ENCODE measurements at regions not wholly inside any gene's neighbourhood (a gene's known extent, or its start where the extent isn't known, plus 50 kb on each side); places are given as distances from the start of the nearest gene placed in this dataset.

DNA sequence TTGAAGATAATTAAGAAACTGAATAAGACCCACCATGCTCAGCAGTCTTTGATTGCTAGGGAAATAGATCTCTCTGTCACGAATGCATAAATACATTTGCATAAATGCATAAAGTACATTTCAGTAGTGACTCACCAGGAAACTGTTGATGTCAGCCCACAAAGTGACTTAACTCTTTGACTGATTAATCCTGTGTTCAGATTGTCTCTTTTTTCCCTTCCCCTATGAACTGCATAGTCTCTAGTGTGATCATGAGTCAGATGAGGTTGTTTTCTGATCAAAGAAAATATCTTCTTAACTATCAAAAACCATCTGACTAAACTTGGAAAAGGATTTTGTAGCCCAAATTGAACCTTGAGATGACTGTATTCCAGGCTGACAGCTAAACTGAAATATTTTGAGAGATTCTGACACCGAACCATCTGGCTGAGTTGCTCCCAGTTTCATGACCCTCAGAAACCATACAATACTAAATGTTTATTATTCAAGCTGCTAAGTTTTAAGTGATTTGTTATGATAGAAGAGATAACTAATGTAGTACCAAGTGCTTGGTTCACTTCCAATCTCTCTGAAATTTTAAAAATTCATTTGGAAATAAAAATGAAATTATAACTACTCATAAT, 1381.5 kb upstream of the AGA start:
- peak; percentile 4 for DNase-seq

DNA sequence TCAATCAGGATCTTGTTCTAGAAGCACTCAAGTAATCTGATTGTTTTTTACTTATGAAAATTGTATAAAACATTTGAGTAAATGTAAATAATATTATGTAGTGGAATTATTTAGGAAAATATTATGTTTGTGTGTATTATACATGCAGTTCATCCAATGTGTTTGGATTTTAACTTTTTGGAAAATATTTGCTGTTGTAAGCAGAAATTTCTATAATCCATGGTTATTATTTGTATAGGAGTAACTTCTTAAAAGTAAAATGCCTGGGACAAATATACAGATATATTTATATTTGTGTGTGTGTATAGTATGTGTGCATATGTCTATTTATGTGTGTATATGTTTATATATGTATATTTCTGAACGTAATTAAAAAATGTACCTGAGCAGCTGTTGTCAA, 1394.6 kb upstream of the AGA start:
- DNase-seq, result no peak

DNA sequence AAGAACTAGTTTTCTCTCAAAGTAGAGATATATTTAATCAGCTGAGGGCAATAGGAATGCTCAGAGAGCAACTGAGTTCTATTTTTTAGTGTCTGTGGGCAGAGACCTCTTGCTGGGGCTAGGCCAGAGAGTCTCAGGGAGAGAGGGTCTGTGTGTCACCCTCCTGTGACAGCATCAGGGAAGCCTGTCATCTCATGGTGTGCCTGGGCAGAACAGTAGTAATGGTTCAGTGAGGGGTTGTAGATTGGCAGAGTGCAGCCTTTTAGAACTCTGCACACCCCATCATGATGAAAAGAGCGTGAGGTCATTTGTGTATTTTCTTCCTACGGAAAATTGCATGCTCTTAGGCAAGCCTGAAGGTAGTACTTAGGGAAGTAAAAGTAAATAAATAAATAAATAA, 1396.5 kb upstream of the AGA start:
- DNase-seq, result no peak

DNA sequence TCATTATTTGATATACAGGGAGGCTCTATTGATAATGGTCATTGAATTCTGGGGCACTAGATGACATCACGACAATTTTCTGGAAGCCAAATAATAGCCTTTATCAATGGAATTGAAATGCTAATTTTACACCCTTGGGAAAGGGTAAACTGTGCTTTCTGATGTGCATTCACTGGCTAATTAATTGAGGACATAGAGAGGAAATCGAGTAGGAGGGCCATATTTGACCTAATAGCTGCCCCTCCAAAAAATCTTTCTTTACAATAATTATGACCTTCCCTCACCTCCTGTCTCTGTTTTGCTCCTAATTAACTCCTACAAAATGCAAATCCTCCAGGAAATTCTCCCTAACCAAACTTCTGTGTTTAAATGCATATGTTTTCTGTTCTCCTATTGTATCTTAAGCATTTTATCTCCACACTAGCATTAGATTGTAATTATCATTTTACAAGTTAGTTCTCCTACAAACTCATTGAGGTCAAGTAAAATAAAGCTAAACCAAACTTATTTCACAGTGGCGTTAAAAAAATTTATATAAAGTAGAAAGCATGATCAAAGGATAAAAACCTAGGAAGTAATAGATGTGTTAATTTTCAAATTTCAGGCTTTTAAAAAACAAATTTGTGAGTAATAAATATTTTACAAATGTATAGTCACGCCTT, 1414.0 kb upstream of the AGA start:
- DNase-seq, result no peak

DNA sequence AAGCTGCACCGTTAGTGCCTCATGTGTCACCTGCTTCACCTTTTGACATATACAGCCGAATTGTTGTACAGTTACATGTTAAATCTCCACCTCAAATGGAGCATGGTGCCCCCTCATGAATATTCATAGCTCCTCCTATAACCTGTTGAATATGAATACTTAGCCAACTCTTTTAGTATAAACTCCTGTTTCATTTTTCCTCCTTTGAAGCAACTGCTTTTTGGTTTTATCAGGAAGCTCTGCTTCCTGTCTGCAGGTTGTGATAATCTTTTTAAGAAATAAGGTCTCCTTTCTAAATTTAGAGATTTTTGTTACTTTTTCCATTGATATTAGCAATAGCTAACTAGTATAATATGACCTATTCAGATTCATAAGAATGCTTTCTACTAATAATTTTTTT, 1429.2 kb upstream of the AGA start:
- no peak for DNase-seq

DNA sequence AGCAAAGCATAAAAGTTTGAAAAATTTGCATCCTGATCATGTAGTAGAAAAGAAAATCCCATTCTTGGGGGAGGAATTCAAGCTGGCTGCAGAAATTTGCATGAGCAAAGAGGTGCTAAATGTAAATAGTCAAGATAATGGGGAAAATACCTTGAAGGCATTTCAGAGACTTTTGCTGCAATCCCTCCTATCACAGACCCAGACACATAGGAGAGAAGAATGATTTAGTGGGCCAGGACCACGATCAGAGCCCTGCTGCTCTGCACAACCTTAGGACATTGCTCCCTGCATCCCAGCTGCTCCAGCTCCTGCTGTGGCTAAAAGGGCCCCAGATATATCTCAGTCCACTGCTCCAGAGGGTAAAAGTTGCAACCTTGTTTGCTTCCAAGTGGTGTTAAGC, 1439.7 kb upstream of the AGA start:
- no peak for DNase-seq

DNA sequence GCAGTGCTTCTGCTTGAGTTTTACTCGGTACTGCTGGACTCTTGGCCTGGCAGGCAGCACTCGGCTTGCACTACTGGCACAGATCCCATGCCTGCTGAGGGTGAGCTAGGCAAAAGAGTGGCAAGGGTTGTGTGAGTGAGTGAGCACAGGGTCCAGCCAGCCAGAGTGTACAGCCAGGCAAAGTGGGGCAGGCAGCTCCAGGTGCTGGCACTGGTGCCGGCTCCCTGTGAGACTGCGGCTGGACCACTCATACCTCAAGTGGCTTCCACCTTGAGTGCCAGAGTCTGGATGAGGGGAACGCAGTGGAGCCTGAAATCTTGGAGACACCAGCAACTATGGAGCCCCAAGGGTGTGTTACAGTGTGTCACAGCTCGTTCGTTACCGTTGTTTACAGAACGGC, 1451.9 kb upstream of the AGA start:
- no peak for DNase-seq

DNA sequence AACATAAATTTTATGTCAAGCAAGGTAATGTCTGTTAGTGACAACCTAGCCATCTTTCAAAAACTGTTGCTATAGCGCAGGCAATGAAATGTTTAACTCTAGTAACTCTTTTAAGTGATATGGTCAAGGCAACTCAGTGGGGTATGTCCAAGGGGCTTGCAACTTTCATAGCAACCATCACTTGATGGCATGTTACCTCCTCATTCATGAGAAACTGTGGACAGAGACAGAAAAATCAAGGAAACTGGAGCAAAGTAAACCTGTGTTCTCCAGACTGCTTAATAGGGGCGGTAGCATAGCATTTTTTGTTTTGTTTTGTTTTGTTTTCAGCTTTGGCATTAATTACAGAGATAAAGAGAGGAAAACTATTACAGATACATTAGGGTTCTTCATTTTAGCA, 1456.8 kb upstream of the AGA start:
- DNase-seq, result no peak

DNA sequence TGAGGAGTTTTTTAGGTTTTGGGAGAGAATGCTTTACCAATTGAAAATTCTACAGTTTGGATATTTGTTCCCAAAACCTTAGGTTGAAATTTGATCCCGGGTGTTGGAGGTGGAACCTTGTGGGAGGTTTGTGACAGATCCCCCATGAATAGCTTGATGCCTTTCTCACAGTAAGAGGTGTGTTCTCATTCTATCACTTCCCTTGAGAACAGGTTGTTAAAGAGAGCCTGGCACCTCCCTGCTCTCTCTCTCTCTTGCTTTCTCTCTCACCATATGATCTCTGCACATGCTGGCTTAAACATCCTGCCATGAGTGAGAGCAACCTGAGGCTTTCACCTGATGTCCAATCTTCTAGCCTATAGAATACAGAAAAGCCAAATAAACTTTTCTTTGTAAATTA, 1475.5 kb upstream of the AGA start:
- DNase-seq, result no peak

DNA sequence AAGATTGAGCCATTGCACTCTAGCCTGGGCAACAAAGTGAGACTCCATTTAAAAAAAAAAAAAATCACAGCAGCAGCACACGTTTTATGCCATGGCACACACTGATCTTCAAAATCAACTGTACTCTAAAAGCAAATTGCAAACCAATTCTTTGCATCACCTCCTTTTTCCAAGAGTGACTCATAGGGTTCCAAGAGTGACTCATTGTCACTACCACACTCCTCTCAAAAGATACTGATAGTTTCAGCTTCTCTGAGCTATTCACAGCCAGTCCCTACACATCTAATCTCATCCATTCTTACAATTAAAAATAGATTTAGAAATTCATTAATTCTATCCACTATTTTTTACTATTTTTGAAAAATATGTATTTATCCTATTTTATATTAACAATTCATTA, 1494.9 kb upstream of the AGA start:
- DNase-seq, result no peak

DNA sequence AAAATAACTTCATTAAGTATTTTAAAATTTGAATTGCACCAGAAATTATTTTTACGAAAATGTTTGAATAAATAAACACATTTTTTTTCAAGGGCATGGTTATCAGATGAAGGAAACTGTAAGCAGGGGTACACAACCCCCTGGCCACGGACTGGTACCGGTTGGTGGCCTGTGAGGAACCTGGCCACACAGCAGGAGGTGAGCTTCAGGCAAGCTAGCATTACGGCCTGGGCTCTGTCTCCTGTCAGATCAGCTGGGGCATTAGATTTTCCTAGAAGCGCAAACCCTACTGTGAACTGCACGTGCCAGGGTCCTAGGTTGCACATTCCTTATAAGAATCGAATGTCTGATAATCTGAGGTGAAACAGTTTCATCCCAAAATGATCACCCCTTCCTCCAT, 1499.7 kb upstream of the AGA start:
- DNase-seq, result no peak

DNA sequence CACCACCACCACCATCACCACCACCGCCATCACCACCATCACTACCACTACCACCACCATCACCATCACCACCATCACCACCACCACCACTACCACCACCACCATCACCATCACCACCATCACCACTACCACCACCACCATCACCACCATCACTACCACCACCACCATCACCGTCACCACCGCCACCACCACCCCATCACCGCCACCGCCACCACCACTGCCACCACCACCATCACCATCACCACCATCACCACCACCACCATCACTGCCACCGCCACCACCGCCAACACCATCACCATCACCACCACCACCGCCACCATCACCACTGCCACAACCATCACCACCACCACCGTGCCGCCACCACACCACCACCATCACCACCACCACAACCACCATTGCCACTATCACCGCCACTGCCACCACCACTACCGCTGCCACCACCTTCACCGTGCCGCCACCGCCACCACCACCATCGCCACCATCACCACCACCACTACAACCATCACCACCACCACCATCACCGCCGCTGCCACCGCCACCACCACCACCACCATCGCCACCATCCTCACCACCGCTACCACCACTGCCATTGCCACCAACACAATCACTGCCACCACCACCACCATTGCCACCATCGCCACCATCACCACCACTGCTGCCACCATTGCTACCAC, 1511.3 kb upstream of the AGA start:
- DNase-seq, result no peak

DNA sequence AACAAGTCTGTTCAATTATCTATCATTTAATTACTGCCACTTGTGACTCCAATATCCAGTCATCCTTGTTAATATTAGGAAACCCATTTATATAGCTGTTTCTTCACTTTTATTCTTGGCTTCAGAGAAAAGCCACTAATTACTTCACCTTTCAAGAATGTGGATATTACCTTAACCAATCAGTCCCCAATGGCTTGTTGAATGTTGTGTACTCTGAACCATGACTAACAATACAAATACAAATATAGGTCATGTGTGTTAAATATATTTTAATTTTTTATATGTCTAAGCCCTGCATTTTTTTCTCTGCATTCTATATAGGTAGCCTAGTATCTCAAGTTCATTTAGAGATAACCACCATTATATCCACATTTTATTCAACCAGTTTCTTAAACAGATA, 1513.4 kb upstream of the AGA start:
- no peak for DNase-seq

DNA sequence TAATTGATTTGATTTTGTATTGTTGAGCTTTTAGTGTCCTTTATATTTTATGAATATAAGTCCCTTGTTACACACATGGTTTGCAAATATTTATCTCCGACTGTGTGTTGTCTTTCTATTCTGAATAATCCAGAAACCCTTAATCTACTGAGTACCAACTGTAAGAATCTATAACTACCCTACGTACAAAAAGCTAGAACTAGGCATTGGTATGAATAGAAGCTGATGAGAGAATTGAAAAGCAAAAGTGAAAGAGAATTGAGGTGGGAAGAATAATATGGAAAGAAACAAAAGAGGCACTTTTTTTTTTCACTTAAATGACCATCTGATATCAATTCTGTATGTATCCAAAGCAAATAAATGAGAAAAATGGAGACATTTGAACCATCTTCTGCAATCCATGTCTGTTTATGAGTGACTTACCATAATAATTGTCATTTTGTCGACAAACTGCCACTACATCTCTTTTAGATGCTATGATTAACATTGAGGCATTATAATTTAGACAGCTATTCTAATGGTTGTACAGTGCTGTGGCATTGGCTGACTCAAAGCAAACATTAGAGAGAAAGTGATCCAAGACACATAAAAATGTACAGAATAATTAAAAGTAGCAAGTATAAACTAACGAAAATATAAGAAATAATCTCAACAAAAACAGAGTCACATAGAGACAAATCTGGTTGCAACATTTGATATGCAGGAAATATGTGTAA, 1516.6 kb upstream of the AGA start:
- no peak for DNase-seq

DNA sequence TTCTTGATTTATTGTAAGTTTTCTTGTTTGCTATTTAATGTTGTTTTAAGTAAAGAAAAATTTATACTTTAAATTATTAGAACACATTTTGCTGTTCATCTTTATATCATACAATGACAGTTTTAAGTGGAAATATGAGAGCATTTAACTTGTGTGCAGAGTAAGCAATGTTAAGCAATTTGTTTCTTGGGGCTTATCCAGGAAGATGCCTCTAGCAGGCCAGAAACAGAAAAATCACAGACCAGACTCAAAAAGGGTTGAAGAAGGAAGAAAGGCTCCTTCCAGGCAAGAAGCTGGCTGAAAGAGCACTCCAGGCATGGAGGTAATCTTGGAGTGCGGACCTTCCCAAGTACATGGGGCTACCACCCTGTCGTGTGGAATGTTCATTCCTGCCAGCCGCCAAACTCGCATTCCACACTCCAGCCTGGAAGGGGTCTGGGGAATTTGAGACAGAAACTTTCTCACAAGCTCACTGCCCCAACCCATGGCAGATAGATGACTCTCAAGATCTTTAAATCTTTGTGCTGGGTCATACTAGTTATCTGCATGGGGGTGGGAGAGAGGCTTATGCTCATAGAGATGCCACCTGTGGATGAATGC, 1521.3 kb upstream of the AGA start:
- DNase-seq, result no peak

DNA sequence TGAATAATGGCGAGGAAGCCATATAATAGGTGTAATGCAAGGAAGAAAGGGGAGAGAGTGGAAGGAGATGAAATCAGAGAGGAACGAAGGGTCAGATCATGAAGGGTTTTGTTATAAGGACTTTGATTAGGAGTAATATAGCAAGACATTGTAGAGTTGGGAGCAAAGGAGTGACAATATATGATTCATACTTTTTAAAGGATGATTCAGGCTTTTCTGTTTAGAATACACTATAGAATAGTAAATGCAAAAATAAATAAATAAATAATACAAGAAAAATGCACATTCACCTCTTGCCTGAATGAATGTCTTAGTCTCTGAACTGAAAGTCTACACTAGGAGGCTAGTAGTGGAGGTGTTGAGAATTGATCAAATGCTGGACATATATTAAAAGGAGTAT, 1524.4 kb upstream of the AGA start:
- DNase-seq, result no peak

DNA sequence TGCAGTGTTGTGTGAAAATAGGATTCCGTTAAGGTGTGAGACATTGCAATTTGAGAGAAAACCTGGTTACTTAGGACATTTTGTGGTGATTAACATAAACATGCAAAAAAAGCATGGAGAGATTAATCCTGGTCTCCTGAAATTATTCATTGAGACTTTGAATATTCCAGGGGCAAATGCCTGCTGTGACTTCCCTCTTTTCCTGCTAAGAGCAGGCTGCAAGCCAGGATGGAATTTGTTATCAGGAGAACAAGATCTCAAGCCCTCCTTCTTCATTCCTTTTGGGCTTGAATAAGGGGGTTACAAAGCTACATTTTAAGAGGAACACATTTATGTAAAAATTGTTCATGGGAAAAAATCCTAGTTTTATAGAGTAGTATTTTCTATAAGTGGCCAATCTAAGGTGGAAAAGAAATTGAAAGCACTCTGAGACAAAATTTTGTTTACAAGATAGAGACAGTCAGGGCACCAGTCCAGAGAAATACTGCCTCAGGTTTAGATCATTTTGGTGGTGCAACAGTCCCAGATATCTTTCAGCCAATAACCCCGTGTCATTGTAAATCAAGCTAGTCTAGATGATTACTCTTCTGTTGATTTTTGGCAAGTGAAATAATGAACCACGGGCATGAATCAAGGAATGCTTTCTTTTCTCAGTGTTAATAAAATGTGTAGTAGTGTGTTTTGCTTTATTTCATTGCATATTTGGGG, 1528.3 kb upstream of the AGA start:
- DNase-seq, result no peak

DNA sequence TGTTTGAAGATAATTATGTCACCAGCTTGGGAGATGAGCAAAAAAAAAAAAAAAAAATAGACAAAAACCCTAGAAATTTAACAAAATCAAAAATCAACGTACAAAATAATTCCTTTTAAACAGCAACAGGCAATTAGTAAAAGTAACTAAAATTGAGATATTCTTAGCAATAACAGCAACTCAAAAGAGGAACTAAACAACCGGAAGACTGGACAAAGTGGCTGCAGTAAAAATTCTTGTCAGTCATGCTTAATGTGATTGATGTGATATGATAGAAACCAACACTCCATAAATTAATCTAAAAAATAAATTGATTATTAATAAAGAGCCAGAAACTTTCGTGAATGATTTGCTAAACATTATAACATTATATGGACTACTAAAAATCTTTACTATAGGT, 1534.6 kb upstream of the AGA start:
- DNase-seq, result no peak

DNA sequence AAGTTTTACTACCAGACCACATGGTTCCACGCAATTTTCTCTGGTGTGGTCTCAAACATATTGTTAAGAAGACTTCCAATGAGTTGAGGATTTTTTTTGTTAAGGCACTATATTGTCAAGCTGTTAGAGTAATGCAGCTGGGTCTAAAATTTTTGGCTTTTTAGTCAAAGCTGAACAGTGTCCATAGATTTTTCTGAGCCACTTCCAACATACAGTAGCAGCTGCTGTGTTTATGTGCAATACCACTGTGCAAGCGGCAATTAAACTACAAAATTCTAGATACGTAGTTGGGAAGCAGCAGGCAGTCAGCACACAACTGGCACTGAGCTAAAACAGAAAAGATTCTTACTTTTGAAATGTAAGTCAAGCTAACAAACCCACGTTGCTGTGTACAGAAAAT, 1551.1 kb upstream of the AGA start:
- DNase-seq, result no peak

DNA sequence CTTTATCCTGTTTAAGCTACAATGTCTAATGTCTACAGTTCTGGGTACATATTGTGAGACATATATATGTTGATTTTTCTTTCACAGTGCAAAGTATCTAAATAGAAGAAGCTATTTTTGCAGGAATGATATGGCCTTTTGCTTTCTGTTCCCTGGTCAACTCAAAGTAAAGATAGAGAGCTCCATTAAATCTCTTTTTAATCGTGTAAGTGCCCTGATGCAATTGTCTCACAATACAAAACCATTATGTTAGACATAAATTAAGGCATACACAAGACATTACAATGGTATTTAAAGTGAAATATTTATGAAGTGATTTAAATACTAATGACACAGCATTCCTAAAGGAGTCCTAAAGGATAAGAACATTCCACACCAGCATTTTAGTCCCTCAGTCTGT, 1559.7 kb upstream of the AGA start:
- DNase-seq, result no peak

DNA sequence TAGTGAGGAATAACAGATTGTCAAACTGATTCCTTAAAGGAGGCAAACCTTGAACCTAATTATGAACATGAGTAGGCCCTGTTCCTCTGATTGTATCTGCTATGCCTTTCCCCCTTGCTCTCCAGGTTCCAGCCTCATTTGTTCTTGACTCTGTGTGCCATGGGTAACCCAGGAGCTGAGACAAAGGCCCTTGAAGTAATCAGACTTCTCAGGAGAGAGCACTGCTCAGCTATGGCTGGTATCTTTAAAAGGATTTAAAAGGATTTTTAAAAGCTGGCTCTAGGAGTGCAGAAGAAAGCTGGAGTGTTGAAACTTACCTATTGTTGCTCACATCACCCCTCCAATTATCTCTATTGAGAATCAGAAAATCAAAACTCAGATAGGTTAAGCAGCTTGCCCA, 1565.5 kb upstream of the AGA start:
- no peak for DNase-seq

DNA sequence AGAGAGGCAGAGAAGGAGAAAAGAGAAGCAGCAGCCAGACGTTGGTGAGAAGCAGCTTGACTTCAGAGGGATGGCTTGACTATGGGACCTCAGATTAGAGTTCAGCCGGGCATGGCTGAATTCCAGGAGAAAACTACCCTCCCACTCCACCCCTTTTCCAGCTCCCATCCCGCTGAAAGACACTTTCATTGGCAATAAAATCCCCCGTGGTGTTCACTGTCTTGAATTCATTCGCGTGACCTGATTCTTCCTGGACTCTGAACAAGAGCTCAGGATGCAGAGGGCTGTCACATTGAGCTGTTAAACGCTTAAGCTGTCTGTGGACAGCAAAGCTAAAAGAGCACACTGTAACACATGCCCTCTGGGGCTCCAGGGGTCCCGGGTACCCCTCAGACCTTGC, 1575.3 kb upstream of the AGA start:
- no peak for DNase-seq

DNA sequence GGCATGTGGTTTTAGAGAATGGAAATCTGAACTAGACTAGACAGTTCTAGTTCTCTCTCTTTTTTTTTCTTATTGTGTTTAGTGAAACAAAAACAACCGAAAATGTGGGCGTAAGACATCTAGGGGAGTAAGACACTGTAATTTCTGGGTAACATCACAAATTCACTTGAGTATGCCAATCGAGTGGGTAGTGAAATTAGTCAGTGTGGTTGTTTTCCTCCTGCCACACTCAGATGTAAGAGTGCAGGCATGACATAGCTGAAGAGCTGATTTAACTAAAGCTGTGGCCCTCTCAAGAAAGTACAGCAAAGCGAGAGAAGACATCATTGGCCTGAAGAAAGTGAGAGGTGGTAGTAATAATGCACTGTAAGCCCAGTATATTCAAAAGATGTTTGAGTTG, 1585.3 kb upstream of the AGA start:
- DNase-seq, result no peak
